ENCODE measurements at regions not wholly inside any gene's neighbourhood (a gene's known extent, or its start where the extent isn't known, plus 50 kb on each side); places are given as distances from the start of the nearest gene placed in this dataset.

DNA sequence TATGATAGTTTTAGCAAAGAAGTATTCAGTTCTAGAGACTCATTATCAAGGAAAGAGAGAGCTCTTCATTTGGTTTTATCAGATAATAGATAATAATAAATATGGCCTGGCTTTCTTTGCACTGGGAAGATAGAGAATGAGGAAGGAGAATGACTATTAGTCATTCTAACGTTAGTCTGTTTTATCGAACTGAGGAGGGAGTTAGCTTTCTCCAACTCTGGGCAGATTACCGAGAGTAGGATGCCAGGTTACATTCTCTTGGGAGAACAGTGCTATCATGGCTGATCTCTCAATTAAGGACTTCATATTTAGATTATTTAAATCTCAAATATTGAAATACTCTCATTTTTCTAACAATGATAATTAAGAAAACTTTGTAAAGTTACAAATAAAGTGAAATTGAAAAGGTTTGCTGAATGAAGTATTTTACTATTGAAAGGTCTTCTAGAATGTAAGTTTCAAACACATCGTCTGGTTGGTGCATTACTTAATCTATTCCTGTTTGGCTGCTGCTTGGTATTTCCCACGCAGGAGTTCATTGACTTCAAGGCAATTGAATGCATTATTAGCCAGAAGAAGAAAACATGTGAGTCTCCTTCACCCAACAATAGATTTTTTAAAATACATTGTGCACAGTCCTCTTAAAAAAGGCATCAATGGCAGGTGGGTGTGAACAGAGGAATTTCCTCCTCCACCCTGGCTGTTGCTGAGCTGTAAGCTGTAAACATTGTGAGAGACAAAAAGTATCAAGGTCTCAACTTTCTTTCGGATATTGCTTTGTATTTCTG is 140.8 kb downstream of the C9orf152 start:
- TF ChIP-seq, protein P1, sequence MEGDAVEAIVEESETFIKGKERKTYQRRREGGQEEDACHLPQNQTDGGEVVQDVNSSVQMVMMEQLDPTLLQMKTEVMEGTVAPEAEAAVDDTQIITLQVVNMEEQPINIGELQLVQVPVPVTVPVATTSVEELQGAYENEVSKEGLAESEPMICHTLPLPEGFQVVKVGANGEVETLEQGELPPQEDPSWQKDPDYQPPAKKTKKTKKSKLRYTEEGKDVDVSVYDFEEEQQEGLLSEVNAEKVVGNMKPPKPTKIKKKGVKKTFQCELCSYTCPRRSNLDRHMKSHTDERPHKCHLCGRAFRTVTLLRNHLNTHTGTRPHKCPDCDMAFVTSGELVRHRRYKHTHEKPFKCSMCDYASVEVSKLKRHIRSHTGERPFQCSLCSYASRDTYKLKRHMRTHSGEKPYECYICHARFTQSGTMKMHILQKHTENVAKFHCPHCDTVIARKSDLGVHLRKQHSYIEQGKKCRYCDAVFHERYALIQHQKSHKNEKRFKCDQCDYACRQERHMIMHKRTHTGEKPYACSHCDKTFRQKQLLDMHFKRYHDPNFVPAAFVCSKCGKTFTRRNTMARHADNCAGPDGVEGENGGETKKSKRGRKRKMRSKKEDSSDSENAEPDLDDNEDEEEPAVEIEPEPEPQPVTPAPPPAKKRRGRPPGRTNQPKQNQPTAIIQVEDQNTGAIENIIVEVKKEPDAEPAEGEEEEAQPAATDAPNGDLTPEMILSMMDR (IDR thresholded peaks at IDR 0.05): no peak
- TF ChIP-seq EZH2 (IDR thresholded peaks at IDR 0.05; ENCODE audit: borderline replicate concordance, insufficient read depth, low read depth, low read length, poor library complexity, severe bottlenecking): no peak

All from B cell (primary cell).